HG03196 (cell line): ENCODE measurements at regions not wholly inside any gene's neighbourhood (a gene's known extent, or its start where the extent isn't known, plus 50 kb on each side); places are given as distances from the start of the nearest gene placed in this dataset.
A peak's percentile ranks its signal among the peaks of the same experiment; 100 is the strongest.
"Not testable (repeated sequence)": the region's sequence is repeated elsewhere in the genome, so short reads cannot be mapped to it uniquely, and the experiment has no call there.

ENCODE experiments used
- ATAC-seq: cut with Tn5 transposase; IDR thresholded peaks from one replicate; pipeline ENCODE4 v1.9.1; 2021; ENCODE audit not compliant: unreplicated experiment

- no peak for ATAC-seq
These were observed 136.8 kb downstream of the FASLG start for GRCh38 chr1:172795741-172796140.

GRCh38 chr1:172799804-172800203 lies 140.9 kb downstream of the FASLG start:
- not testable (repeated sequence) for ATAC-seq

GRCh38 chr1:172801771-172802322 lies 142.9 kb downstream of the FASLG start:
- no peak for ATAC-seq

GRCh38 chr1:172809750-172810149 lies 150.8 kb downstream of the FASLG start:
- no peak for ATAC-seq

- no peak for ATAC-seq
These were observed 151.7 kb downstream of the FASLG start for GRCh38 chr1:172810480-172811175.

GRCh38 chr1:172811694-172812093 lies 152.8 kb downstream of the FASLG start:
- no peak for ATAC-seq

- ATAC-seq, result no peak
These were observed 153.2 kb downstream of the FASLG start for GRCh38 chr1:172812118-172812517.

- ATAC-seq, result no peak
These were observed 154.4 kb downstream of the FASLG start for GRCh38 chr1:172813330-172813729.

GRCh38 chr1:172814428-172814827 lies 155.5 kb downstream of the FASLG start:
- ATAC-seq, result no peak

- no peak for ATAC-seq
These were observed 156.8 kb downstream of the FASLG start for GRCh38 chr1:172815740-172816139.

GRCh38 chr1:172818841-172819527 lies 160.1 kb downstream of the FASLG start:
- ATAC-seq, result peak; percentile 97

- ATAC-seq, result no peak
These were observed 161.7 kb downstream of the FASLG start for GRCh38 chr1:172820475-172821158.

- ATAC-seq, result no peak
These were observed 162.8 kb downstream of the FASLG start for GRCh38 chr1:172821609-172822274.

GRCh38 chr1:172822886-172823285 lies 164.0 kb downstream of the FASLG start:
- no peak for ATAC-seq

- ATAC-seq, result no peak
These were observed 164.6 kb downstream of the FASLG start for GRCh38 chr1:172823534-172823933.

GRCh38 chr1:172824209-172824608 lies 165.3 kb downstream of the FASLG start:
- ATAC-seq, result no peak

GRCh38 chr1:172826096-172826741 lies 167.3 kb downstream of the FASLG start:
- no peak for ATAC-seq

- no peak for ATAC-seq
These were observed 168.4 kb downstream of the FASLG start for GRCh38 chr1:172827301-172827700.

GRCh38 chr1:172827841-172828240 lies 168.9 kb downstream of the FASLG start:
- ATAC-seq, result no peak

GRCh38 chr1:172832006-172832725 lies 173.3 kb downstream of the FASLG start:
- no peak for ATAC-seq
